ENCODE measurements at regions not wholly inside any gene's neighbourhood (a gene's known extent, or its start where the extent isn't known, plus 50 kb on each side); places are given as distances from the start of the nearest gene placed in this dataset.

GRCh38 chr7:43018446-43018845, 86.3 kb downstream of the MRPL32 start:
- TF ChIP-seq ZNF331 (CRISPR knock-in tag; IDR thresholded peaks at IDR 0.05; ENCODE audit: low read depth) (no peak), POLR2AphosphoS5 (IDR thresholded peaks at IDR 0.05; ENCODE audit: low read depth) (no peak), EZH2 (IDR thresholded peaks at IDR 0.05; ENCODE audit: low read depth, unreplicated experiment) (no peak)
